NB4 (cell line): ENCODE measurements at regions not wholly inside any gene's neighbourhood (a gene's known extent, or its start where the extent isn't known, plus 50 kb on each side); places are given as distances from the start of the nearest gene placed in this dataset.

Source experiments
- CTCF ChIP-seq: IDR thresholded peaks from one replicate; pipeline ENCODE4 v1.5.1; 2012; ENCODE audit warnings: low read depth, low read length
- MAX ChIP-seq: IDR thresholded peaks from 2 replicates; pipeline ENCODE4 v1.6.1; 2011; ENCODE audit warnings: low read depth, low read length
- MYC ChIP-seq: IDR thresholded peaks from 2 replicates; pipeline ENCODE4 v1.6.1; 2011; ENCODE audit warnings: low read depth, low read length
- POLR2A ChIP-seq: IDR thresholded peaks from 2 replicates; pipeline ENCODE4 v1.6.1; 2011; ENCODE audit warnings: mild to moderate bottlenecking; ENCODE audit not compliant: insufficient read length; ENCODE audit errors: extremely low read depth

- TF ChIP-seq POLR2A: no peak
- TF ChIP-seq CTCF: no peak
- TF ChIP-seq MAX: no peak
- no peak for TF ChIP-seq MYC
Measured at GRCh38 chr2:226496273-226496550, 303.4 kb downstream of the IRS1 start.
